ENCODE measurements at regions not wholly inside any gene's neighbourhood (a gene's known extent, or its start where the extent isn't known, plus 50 kb on each side); places are given as distances from the start of the nearest gene placed in this dataset.

GRCh38 chr3:25294169-25294805 is 133.8 kb upstream of the RARB start:
- TF ChIP-seq, protein P1, sequence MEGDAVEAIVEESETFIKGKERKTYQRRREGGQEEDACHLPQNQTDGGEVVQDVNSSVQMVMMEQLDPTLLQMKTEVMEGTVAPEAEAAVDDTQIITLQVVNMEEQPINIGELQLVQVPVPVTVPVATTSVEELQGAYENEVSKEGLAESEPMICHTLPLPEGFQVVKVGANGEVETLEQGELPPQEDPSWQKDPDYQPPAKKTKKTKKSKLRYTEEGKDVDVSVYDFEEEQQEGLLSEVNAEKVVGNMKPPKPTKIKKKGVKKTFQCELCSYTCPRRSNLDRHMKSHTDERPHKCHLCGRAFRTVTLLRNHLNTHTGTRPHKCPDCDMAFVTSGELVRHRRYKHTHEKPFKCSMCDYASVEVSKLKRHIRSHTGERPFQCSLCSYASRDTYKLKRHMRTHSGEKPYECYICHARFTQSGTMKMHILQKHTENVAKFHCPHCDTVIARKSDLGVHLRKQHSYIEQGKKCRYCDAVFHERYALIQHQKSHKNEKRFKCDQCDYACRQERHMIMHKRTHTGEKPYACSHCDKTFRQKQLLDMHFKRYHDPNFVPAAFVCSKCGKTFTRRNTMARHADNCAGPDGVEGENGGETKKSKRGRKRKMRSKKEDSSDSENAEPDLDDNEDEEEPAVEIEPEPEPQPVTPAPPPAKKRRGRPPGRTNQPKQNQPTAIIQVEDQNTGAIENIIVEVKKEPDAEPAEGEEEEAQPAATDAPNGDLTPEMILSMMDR (IDR thresholded peaks at IDR 0.05) = no peak
- TF ChIP-seq POLR2AphosphoS5 (IDR thresholded peaks at IDR 0.05) (no peak), EP300 (IDR thresholded peaks at IDR 0.05) (no peak), POLR2A (IDR thresholded peaks at IDR 0.05; ENCODE audit: low read depth) (no peak)

Measured in esophagus muscularis mucosa (tissue), 4 donors.